D721Med (cell line): ENCODE measurements at regions not wholly inside any gene's neighbourhood (a gene's known extent, or its start where the extent isn't known, plus 50 kb on each side); places are given as distances from the start of the nearest gene placed in this dataset.

Source experiments
- DNase-seq: peaks from one replicate; pipeline ENCODE4 v3.0.0; 2011; ENCODE audit warnings: low spot score; ENCODE audit not compliant: insufficient read length
- FAIRE-seq: peaks from 2 replicates; lab custom pipeline; 2011; peaks lifted over from hg19 to GRCh38; lab: Jason Lieb, UNC
- CTCF ChIP-seq: IDR thresholded peaks from 2 replicates; pipeline ENCODE4 v1.5.1; 2012; ENCODE audit warnings: mild to moderate bottlenecking, control low read depth; ENCODE audit not compliant: insufficient read depth; ENCODE audit errors: missing control alignments

- FAIRE-seq, result no peak
- no peak for TF ChIP-seq CTCF
Observed at GRCh38 chr5:57955511-57955910, 472.9 kb upstream of the ACTBL2 start.

DNA sequence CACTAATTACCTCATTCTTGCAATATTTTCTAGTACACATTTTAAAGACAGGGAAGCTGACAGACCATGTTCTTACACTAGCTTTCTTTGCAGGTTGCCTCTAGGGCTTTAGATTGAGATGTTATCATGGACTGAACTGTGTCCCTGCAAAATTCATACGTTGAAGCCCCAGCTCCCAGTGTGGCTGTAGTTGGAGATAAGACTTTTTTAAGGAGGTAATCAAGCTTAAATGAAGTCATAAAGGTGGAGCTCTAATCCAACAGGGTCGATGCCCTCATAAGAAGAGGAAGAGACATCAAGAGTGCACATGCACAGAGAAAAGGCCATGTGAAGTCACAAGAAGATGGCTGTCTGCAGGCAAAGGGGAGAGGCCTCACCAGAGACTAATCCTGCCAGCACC is 471.2 kb upstream of the ACTBL2 start:
- TF ChIP-seq CTCF, result no peak
- FAIRE-seq (no peak), DNase-seq (no peak)

More at GRCh38 chr5:57955511-57955910, 472.9 kb upstream of the ACTBL2 start:
- no peak for DNase-seq

DNA sequence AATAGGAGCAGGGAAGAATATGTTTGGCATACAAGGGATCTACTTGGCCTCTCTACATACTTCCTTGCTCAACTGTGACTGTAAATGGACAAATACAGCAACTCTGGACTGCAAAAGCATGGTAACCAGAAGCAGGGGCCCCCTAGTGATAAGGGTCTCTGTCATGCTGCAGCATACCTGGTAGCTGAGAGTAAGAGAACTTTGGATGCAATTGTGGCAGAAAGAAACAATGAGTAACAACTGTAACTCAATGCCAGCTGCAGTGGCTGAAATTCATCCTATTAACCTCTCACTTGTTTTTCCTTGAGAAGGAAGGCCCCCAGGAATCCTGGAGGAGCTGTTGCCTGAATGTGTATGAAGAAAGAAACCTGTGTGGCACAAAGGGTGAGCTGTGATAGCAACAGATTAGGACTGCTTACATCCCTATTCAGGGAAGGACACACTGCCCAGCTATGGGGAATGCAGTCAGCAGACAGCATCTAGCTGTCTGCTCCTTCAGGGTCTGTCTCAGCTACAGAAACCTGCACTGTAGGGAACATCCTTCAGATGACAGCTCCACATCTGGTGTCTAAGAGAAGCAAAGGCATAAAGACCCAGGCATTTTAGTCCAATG is 468.1 kb upstream of the ACTBL2 start:
- TF ChIP-seq CTCF, result no peak
- FAIRE-seq (no peak), DNase-seq (no peak)

- FAIRE-seq (no peak), DNase-seq (no peak)
- TF ChIP-seq CTCF, result no peak
Observed at GRCh38 chr5:57948091-57948490, 465.5 kb upstream of the ACTBL2 start.

- DNase-seq (no peak), FAIRE-seq (no peak)
- no peak for TF ChIP-seq CTCF
Observed at GRCh38 chr5:57947181-57947580, 464.6 kb upstream of the ACTBL2 start.

DNA sequence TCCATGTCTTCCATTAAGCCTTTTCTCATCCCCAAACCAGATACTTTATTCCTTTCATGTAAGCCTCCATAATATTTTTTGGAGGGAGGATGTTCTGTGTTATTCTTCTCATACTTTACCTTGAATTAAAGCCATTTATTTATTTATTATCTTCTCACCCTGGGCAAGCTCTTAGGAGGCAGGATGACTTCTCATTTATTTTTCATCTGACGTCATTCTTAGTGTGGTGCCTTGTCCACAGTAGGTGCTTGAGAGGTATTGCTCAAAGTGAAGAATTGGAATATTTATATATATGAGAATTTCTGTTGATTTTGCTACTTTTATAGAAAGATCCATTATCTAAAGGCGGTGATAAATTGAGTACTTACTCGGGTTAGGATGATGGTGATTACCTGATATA is 458.3 kb upstream of the ACTBL2 start:
- no peak for TF ChIP-seq CTCF
- no peak for DNase-seq
- no peak for FAIRE-seq

GRCh38 chr5:57940236-57940635 is 457.6 kb upstream of the ACTBL2 start:
- TF ChIP-seq CTCF, result no peak

More at GRCh38 chr5:57940236-57940635, 457.6 kb upstream of the ACTBL2 start:
- no peak for FAIRE-seq
- no peak for DNase-seq
